Sigmoid colon (tissue), 4 donors: ENCODE measurements at regions not wholly inside any gene's neighbourhood (a gene's known extent, or its start where the extent isn't known, plus 50 kb on each side); places are given as distances from the start of the nearest gene placed in this dataset.

Experiments used
- CTCF ChIP-seq, 4 experiments: fragments of 450-650 bp in 3 of 4; fragments of 200-600 bp in 1 of 4; IDR thresholded peaks; one replicate each; pipeline ENCODE4 v1.5.1; 2016 to 2019; ENCODE audit warnings: antibody characterized with exemption in 4 of 4, mild to moderate bottlenecking in 3 of 4, moderate library complexity in 2 of 4
- POLR2A ChIP-seq, 2 donors: fragments of 450-650 bp; IDR thresholded peaks; one replicate each; pipeline ENCODE4 v1.6.1; 2016; ENCODE audit warnings: antibody characterized with exemption in 2 of 2, mild to moderate bottlenecking in 2 of 2, moderate library complexity in 2 of 2
- POLR2AphosphoS5 ChIP-seq, 4 donors: sonication (generic); formaldehyde crosslinking; IDR thresholded peaks; one replicate each; pipeline ENCODE4 v1.6.1; 2017; ENCODE audit warnings: antibody characterized with exemption in 4 of 4

GRCh38 chr2:150215041-150215440 lies 272.4 kb downstream of the RND3 start:
- no peak for TF ChIP-seq CTCF (IDR thresholded peaks at IDR 0.05)
- no peak for TF ChIP-seq POLR2AphosphoS5 (IDR thresholded peaks at IDR 0.05)
- TF ChIP-seq POLR2A (IDR thresholded peaks at IDR 0.05) = no peak
